ENCODE measurements at regions not wholly inside any gene's neighbourhood (a gene's known extent, or its start where the extent isn't known, plus 50 kb on each side); places are given as distances from the start of the nearest gene placed in this dataset.
"Not testable (repeated sequence)": the region's sequence is repeated elsewhere in the genome, so short reads cannot be mapped to it uniquely, and the experiment has no call there.

DNA sequence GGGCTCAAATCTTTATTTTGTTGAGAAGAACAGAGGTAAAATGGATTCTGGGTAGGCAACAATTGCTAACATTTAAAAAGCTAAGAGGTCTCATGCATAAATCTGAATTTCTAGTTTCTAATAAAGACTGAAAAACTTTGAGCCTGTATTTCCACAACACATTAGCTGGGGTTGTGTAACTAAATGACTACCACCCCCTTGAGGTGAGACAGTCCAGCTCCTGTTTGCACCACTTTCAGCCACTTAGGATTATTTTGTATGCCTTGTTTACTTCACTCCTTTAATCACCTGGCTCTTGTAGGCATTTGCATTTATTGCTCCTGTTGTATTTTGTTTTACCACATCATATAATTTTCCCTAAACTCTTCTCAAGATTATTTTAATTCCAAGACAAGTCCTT is 376.6 kb downstream of the PTH2R start:
- no peaks in the 10 kb centered on the region for H3K4me1 Mint-ChIP-seq (ENCODE audit: low read depth, unreplicated experiment)
- TF ChIP-seq, protein P1, sequence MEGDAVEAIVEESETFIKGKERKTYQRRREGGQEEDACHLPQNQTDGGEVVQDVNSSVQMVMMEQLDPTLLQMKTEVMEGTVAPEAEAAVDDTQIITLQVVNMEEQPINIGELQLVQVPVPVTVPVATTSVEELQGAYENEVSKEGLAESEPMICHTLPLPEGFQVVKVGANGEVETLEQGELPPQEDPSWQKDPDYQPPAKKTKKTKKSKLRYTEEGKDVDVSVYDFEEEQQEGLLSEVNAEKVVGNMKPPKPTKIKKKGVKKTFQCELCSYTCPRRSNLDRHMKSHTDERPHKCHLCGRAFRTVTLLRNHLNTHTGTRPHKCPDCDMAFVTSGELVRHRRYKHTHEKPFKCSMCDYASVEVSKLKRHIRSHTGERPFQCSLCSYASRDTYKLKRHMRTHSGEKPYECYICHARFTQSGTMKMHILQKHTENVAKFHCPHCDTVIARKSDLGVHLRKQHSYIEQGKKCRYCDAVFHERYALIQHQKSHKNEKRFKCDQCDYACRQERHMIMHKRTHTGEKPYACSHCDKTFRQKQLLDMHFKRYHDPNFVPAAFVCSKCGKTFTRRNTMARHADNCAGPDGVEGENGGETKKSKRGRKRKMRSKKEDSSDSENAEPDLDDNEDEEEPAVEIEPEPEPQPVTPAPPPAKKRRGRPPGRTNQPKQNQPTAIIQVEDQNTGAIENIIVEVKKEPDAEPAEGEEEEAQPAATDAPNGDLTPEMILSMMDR (IDR thresholded peaks at IDR 0.05; ENCODE audit: partially characterized antibody, unreplicated experiment), result no peak
- H3K9me3 Mint-ChIP-seq (ENCODE audit: unreplicated experiment), result peaks cover 3% of the 10 kb centered on the region
- H3K27me3 Mint-ChIP-seq (ENCODE audit: unreplicated experiment), result no peaks in the 10 kb centered on the region
- no peak for DNase-seq
- no peak overlapping the region for H3K27ac Mint-ChIP-seq (ENCODE audit: unreplicated experiment)
- H3K36me3 Mint-ChIP-seq (ENCODE audit: unreplicated experiment), result no peaks in the 10 kb centered on the region
- no peak overlapping the region for H3K4me3 Mint-ChIP-seq (ENCODE audit: unreplicated experiment)

DNA sequence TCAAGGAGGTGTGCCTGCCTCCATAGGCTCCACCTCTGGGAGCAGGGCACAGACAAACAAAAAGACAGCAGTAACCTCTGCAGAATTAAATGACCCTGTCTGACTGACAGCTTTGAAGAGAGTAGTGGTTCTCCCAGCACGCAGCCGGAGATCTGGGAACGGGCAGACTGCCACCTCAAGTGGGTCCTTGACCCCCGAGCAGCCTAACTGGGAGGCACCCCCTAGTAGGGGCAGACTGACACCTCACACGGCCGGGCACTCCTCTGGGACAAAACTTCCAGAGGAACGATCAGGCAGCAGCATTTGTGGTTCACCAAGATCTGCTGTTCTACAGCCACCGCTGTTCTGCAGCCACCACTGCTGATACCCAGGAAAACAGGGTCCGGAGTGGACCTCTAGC is 378.2 kb downstream of the PTH2R start:
- H3K4me3 Mint-ChIP-seq (ENCODE audit: unreplicated experiment); H3K9me3 Mint-ChIP-seq (ENCODE audit: unreplicated experiment); H3K4me1 Mint-ChIP-seq (ENCODE audit: low read depth, unreplicated experiment); H3K27ac Mint-ChIP-seq (ENCODE audit: unreplicated experiment); H3K36me3 Mint-ChIP-seq (ENCODE audit: unreplicated experiment); H3K27me3 Mint-ChIP-seq (ENCODE audit: unreplicated experiment); DNase-seq: not testable (repeated sequence)

DNA sequence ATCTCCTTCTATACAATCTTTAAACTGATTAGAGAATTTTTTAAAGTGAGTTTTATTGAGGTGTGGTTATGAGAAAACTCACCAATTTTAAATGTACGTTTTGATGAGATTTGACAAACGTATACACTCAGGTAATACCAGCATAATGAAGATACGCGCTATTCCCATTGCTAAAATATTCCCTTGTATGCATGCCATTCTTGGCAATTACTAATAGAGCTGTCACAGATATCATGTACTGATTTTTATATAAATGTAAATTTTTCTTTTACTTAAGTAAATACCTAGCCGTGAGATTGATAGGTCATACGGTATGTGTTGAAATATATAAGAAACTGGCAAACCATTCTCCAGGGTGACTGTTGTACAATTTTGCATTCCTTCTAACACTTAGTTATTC is 384.7 kb downstream of the PTH2R start:
- H3K4me1 Mint-ChIP-seq (ENCODE audit: low read depth, unreplicated experiment), result no peaks in the 10 kb centered on the region
- no peaks in the 10 kb centered on the region for H3K27me3 Mint-ChIP-seq (ENCODE audit: unreplicated experiment)
- H3K36me3 Mint-ChIP-seq (ENCODE audit: unreplicated experiment), result no peaks in the 10 kb centered on the region
- DNase-seq, result no peak
- TF ChIP-seq, protein P1 (IDR thresholded peaks at IDR 0.05; ENCODE audit: partially characterized antibody, unreplicated experiment), result no peak
- H3K4me3 Mint-ChIP-seq (ENCODE audit: unreplicated experiment), result no peak overlapping the region
- no peak overlapping the region for H3K27ac Mint-ChIP-seq (ENCODE audit: unreplicated experiment)
- H3K9me3 Mint-ChIP-seq (ENCODE audit: unreplicated experiment), result peaks cover 2% of the 10 kb centered on the region

DNA sequence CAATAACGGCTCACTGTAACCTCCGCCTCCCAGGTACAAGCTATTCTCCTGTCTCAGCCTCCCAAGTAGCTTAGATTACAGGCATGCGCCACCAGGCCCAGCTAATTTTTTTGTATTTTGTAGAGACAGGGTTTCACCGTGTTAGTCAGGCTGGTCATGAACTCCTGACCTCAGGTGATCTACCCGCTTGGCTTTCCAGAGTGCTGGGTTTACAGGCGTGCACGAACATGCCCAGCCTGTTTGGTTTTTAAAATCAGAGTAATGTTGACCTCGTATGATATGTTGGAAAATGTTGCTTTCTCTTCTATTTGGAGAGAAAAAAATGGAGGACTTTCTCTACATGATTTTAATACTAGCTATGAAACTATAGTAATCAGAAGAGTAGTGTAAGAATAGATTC is 386.2 kb downstream of the PTH2R start:
- Mint-ChIP-seq H3K27ac (ENCODE audit: unreplicated experiment) (no peak overlapping the region), H3K4me1 (ENCODE audit: low read depth, unreplicated experiment) (no peaks in the 10 kb centered on the region), H3K9me3 (ENCODE audit: unreplicated experiment) (peaks cover 2% of the 10 kb centered on the region), H3K4me3 (ENCODE audit: unreplicated experiment) (no peak overlapping the region), H3K36me3 (ENCODE audit: unreplicated experiment) (no peaks in the 10 kb centered on the region), H3K27me3 (ENCODE audit: unreplicated experiment) (no peaks in the 10 kb centered on the region)
- TF ChIP-seq, protein P1 (IDR thresholded peaks at IDR 0.05; ENCODE audit: partially characterized antibody, unreplicated experiment), result no peak
- DNase-seq, result no peak

DNA sequence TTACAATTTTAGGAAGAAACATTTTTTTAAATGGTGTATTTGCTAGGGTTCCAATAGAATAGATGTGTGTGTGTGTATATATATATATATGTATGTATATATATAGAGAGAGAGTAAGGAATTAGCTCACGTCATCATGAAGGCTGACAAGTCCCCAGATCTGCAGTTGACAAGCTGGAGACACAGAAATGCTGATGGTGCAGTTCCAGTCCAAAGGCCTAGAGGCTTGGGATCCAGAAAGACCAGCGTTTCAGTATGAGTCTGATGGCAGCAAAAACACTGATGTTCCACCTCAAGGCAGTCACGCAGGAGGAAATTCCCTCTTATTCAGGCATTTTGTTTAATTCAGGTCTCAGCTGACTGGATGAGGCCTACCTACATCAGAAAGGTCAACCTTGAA is 386.8 kb downstream of the PTH2R start:
- no peak overlapping the region for H3K27ac Mint-ChIP-seq (ENCODE audit: unreplicated experiment)
- no peaks in the 10 kb centered on the region for H3K4me1 Mint-ChIP-seq (ENCODE audit: low read depth, unreplicated experiment)
- TF ChIP-seq, protein P1 (IDR thresholded peaks at IDR 0.05; ENCODE audit: partially characterized antibody, unreplicated experiment), result no peak

More for the DNA sequence above, 386.8 kb downstream of the PTH2R start:
- H3K36me3 Mint-ChIP-seq (ENCODE audit: unreplicated experiment), result no peaks in the 10 kb centered on the region
- no peaks in the 10 kb centered on the region for H3K9me3 Mint-ChIP-seq (ENCODE audit: unreplicated experiment)
- H3K4me3 Mint-ChIP-seq (ENCODE audit: unreplicated experiment), result no peak overlapping the region
- H3K27me3 Mint-ChIP-seq (ENCODE audit: unreplicated experiment), result no peaks in the 10 kb centered on the region
- no peak for DNase-seq
